ENCODE measurements at regions not wholly inside any gene's neighbourhood (a gene's known extent, or its start where the extent isn't known, plus 50 kb on each side); places are given as distances from the start of the nearest gene placed in this dataset.

DNA sequence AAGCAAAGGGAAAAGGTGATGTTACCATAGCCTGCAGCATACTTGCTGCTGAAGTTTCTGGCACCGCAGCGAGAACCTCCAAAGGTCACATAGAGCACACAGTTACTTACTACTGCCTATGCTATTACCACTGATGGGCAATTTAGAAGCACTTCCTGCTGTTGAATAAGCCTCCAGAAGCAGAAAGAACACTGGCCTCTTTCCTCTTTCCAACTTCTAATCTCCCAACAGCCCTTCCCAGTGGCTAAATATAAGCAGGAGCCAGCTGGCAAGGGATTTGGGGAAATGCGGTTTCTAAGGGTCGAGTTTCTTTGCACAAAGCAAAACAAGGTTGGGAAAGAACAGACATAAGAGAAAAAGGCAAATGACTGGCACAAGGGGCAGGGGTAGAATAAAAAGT is 669.2 kb upstream of the ACO1 start (continued):
- TF ChIP-seq, protein P1, sequence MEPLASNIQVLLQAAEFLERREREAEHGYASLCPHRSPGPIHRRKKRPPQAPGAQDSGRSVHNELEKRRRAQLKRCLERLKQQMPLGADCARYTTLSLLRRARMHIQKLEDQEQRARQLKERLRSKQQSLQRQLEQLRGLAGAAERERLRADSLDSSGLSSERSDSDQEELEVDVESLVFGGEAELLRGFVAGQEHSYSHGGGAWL (CRISPR knock-in tag; IDR thresholded peaks at IDR 0.05), result no peak
- TF ChIP-seq, protein P2, sequence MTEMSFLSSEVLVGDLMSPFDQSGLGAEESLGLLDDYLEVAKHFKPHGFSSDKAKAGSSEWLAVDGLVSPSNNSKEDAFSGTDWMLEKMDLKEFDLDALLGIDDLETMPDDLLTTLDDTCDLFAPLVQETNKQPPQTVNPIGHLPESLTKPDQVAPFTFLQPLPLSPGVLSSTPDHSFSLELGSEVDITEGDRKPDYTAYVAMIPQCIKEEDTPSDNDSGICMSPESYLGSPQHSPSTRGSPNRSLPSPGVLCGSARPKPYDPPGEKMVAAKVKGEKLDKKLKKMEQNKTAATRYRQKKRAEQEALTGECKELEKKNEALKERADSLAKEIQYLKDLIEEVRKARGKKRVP (CRISPR knock-in tag; IDR thresholded peaks at IDR 0.05), result no peak
- TF ChIP-seq ZKSCAN1 (IDR thresholded peaks at IDR 0.05; ENCODE audit: low read length) (no peak), SIN3A (IDR thresholded peaks at IDR 0.05; ENCODE audit: borderline replicate concordance, low read depth, low read length) (no peak), ZNF782 (CRISPR knock-in tag; IDR thresholded peaks at IDR 0.05; ENCODE audit: borderline replicate concordance) (no peak)

DNA sequence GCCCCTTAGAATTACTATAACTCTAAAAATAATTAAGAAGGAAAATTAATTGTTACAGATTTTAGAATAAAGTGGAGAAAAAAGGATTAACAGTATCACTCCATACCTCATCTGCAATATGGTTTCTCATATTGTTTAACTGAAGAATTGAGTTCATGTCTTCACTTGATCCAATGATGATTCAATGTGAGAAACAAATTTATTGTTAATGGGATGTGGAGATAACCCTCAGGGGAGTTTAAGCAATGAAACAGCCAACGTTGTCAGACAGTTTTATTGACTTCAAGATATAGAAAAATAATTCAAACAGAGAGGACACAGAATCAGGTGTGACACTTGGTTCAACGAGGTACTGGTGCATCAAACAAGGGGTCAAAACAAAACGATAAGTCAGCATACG is 665.2 kb upstream of the ACO1 start:
- FAIRE-seq, result no peak
- intact Hi-C loops (cut with micrococcal nuclease; ENCODE audit: unreplicated experiment) (no loop called here), in situ Hi-C loops (cut with HindIII; ENCODE audit: extremely low pct_ligation_motif_present, low pct_unique_long_range_greater_than_20kb) (no loop called here)
- ATAC-seq, result no peak
- Histone ChIP-seq H3K27ac (ENCODE audit: extremely low read length, insufficient read depth, low read length) (no peak overlapping the region), H3K4me2 (ENCODE audit: low read depth, low read length) (no peak overlapping the region), H2AFZ (ENCODE audit: low read length) (no peak overlapping the region), H3K4me3 (replicated peaks in 1 of 3; ENCODE audit: insufficient read depth in 1 of 3, low read depth in 2 of 3, low read length in 3 of 3) (no peak overlapping the region), H3K9ac (ENCODE audit: insufficient read depth, low read depth, low read length) (no peak overlapping the region), H3K4me1 (ENCODE audit: insufficient read depth, low read length) (no peaks in the 10 kb centered on the region), H3K79me2 (ENCODE audit: insufficient read depth, low read length) (no peaks in the 10 kb centered on the region), H3K27me3 (ENCODE audit: control insufficient read depth in 1 of 2, insufficient read depth in 2 of 2, low read length in 2 of 2) (no peaks in the 10 kb centered on the region), H3K36me3 (replicated peaks in 1 of 2; ENCODE audit: control insufficient read depth in 1 of 2, insufficient read depth in 2 of 2, low read length in 2 of 2) (no peaks in the 10 kb centered on the region), H3K9me3 (ENCODE audit: low read length) (no peaks in the 10 kb centered on the region), H4K20me1 (ENCODE audit: insufficient read depth, low read length) (no peaks in the 10 kb centered on the region)
- CTCF ChIA-PET (ENCODE audit: low intra/inter-chr PET ratio, low total read pairs), result no interaction called here
- no TSS peak for BruUV-seq (replicated peaks)
- POLR2A ChIA-PET, result no interaction called here
- TF ChIP-seq CBX5 (CRISPR knock-in tag; IDR thresholded peaks at IDR 0.05; ENCODE audit: borderline replicate concordance), result no peak
- no peak for TF ChIP-seq ZBTB21 (CRISPR knock-in tag; IDR thresholded peaks at IDR 0.05)
- 1% methylated on average over 4 of the region's 4 CpGs for WGBS (ENCODE audit: low lambda C conversion rate)
- no peak for DNase-seq (ENCODE audit: low spot score)
